ENCODE measurements at regions not wholly inside any gene's neighbourhood (a gene's known extent, or its start where the extent isn't known, plus 50 kb on each side); places are given as distances from the start of the nearest gene placed in this dataset.

DNA sequence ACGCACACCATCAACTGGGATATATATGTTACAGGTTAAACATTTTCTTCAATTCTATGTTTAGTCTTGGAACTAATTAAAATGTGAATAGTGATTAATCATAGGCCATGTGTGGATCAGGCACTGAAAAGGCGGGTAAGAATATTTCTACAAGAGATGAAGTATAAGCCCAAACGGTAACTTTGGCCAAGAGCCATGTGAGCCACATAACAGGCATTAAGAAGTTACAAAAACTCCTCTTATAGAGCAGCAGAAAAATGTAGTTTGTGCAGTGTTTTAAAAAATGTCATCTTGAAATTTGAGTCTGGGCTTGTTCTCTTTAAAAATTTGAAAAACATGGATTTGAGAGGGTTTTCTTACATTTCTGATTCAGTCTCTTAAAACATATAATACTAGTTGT is 521.8 kb upstream of the DIPK2B start:
- intact Hi-C loops (cut with micrococcal nuclease) = no loop called here
- Mint-ChIP-seq H3K36me3 (ENCODE audit: low read depth) (no peaks in the 10 kb centered on the region), H3K4me3 (no peak overlapping the region), H3K4me1 (peaks cover 18% of the 10 kb centered on the region), H3K27ac (no peak overlapping the region), H3K9me3 (no peaks in the 10 kb centered on the region), H3K27me3 (no peaks in the 10 kb centered on the region)
- no peak for DNase-seq

DNA sequence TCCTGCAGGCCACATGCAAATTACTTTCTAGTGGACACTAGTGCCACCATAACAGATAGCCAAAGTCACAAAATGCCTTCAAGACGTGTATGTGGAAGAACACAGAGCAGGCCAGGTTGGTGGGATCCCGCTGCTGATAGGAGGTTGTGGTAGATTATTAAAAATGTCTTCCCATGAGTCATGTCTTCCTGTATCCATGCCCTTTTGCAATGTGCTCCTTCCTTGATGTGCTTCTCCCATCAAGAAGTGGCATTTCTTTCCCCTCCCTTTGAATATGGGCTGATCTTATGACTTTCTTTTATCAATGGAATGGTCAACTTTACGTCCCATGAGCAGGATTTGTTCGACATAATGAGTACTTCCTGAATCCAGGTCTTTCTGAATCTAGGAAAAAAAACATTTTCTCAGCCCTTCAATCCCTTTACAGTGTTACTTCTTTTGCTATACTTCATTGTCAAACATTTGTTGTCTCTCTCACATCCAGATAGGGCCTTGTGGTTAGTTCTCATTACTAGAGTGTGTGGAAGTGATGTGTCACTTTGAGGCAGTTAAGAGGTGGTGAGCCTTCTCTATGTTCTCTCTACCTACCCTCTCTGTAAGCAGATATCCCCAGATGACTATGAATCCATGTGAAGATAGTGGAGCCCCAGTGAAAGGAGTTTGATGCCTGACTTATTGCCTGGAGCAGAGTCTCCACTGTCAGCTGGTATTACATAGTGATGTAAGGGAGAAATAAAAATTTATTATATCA is 519.2 kb upstream of the DIPK2B start:
- intact Hi-C loops (cut with micrococcal nuclease) = loop anchor here (1.0 kb wide), 1 partner anchor 38 kb away; no protein-coding TSS in a partner anchor

DNA sequence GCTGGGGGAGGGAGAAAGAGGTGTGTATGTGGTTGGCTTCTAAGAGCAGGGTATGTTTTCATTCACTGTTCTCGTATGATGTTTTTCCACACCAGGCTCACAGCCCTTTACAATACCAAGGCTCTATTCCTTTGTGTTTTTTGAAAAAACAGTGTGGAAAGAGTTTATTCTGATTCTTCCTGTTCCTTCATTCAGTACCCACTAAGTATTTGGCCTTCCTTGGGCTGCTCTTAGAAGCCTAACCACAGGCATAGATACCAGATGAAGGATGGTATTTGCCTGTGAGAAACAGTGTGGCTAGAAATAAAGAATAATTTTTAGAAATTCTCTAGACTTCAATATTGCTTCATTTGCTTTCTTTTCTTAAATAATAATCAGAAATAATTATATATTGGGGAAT is 518.0 kb upstream of the DIPK2B start:
- intact Hi-C loops (cut with micrococcal nuclease) = no loop called here
- no peak overlapping the region for H3K4me3 Mint-ChIP-seq
- H3K36me3 Mint-ChIP-seq (ENCODE audit: low read depth) = no peaks in the 10 kb centered on the region
- peaks cover 44% of the 10 kb centered on the region for H3K4me1 Mint-ChIP-seq
- H3K27me3 Mint-ChIP-seq = no peaks in the 10 kb centered on the region
- peaks cover 3% of the 10 kb centered on the region for H3K9me3 Mint-ChIP-seq
- H3K27ac Mint-ChIP-seq = peak overlapping the region; percentile 20
- DNase-seq = no peak

More for the DNA sequence above, 519.2 kb upstream of the DIPK2B start:
- Mint-ChIP-seq H3K9me3 (peaks cover 3% of the 10 kb centered on the region), H3K36me3 (ENCODE audit: low read depth) (no peaks in the 10 kb centered on the region), H3K4me3 (peak overlapping the region; percentile 51), H3K27me3 (no peaks in the 10 kb centered on the region), H3K4me1 (peaks cover 32% of the 10 kb centered on the region), H3K27ac (peak overlapping the region; percentile 87)
- no peak for DNase-seq

- no peak for DNase-seq
- H3K27ac Mint-ChIP-seq = no peak overlapping the region
- H3K4me1 Mint-ChIP-seq = peaks cover 49% of the 10 kb centered on the region
- intact Hi-C loops (cut with micrococcal nuclease) = no loop called here
- H3K27me3 Mint-ChIP-seq = no peaks in the 10 kb centered on the region
- peaks cover 3% of the 10 kb centered on the region for H3K9me3 Mint-ChIP-seq
- H3K36me3 Mint-ChIP-seq (ENCODE audit: low read depth) = no peaks in the 10 kb centered on the region
- no peak overlapping the region for H3K4me3 Mint-ChIP-seq
Observed at GRCh38 chrX:45716750-45717149, 516.1 kb upstream of the DIPK2B start.

DNA sequence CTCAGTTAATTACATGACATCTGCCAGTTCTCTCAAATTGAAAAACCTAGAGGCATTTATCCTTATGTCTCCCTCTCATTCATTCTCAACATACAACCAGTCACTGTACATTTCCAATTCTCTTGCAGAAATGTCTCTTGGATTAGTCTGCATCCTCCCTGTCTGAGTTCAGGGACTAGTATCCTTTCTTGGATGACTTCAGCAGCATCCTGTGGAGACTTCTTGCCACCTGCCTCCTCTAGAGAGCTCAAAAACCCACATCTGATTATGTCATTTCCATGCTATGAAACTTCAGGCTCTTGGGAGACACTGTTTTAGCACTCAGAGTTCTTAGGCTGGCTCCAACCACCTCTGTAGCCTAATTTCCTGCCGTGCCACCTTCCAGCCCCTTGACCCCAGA is 515.1 kb upstream of the DIPK2B start:
- Mint-ChIP-seq H3K4me1 (peaks cover 58% of the 10 kb centered on the region), H3K27me3 (no peaks in the 10 kb centered on the region), H3K27ac (peak overlapping the region; percentile 69), H3K36me3 (ENCODE audit: low read depth) (no peaks in the 10 kb centered on the region), H3K9me3 (peaks cover 3% of the 10 kb centered on the region), H3K4me3 (peak overlapping the region; percentile 21)
- no peak for DNase-seq
- intact Hi-C loops (cut with micrococcal nuclease) = loop anchor here (1.0 kb wide), 2 partner anchors 43 to 93 kb away; no protein-coding TSS in a partner anchor

DNA sequence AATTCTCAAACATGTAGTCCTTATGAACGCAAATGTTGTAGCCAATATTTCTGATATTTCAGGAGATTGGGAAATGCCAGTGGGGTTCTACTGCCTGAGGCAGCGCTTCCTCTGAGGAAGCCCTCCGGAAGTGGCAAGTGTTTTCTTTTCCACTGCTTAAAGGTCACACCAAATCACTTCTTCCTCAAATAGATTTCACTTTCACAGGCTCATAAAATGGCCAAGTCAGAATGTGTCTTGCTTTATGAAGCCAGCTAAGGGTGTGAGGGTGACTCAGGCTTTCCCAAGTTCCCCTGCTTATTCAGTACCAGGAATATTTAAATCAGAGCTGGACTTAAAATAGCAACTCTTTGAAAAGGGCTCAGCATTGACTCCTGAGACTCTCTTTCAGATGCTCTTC is 514.2 kb upstream of the DIPK2B start:
- Mint-ChIP-seq H3K9me3 (peaks cover 3% of the 10 kb centered on the region), H3K4me3 (peak overlapping the region; percentile 12), H3K27me3 (no peaks in the 10 kb centered on the region), H3K36me3 (ENCODE audit: low read depth) (no peaks in the 10 kb centered on the region), H3K27ac (peak overlapping the region; percentile 69), H3K4me1 (peaks cover 57% of the 10 kb centered on the region)
- intact Hi-C loops (cut with micrococcal nuclease) = loop anchor here (1.0 to 5.0 kb wide), 3 partner anchors 43 to 208 kb away; no protein-coding TSS in a partner anchor
- DNase-seq = peak; percentile 54

DNA sequence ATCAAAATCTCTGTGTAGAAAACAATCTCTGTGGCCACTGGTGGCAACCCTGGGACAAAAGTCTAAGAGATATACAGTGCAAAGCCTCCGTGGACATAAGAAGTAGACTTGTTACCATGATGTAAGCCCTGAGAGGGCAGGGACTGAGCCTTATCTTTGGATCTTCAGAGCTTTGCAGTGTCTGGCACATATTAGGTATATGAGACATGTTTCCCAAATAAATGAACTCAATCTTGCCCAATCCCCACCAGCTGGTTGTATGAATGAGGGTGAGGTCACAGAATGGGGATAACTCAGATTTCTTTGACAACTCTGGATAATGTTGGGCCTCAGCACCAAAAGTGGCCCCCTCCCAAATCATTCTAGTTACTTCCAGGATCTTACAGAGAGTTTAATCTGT is 511.4 kb upstream of the DIPK2B start:
- DNase-seq = no peak
- Mint-ChIP-seq H3K27ac (no peak overlapping the region), H3K27me3 (no peaks in the 10 kb centered on the region), H3K4me3 (no peak overlapping the region), H3K36me3 (ENCODE audit: low read depth) (no peaks in the 10 kb centered on the region), H3K9me3 (peaks cover 3% of the 10 kb centered on the region), H3K4me1 (peaks cover 58% of the 10 kb centered on the region)
- intact Hi-C loops (cut with micrococcal nuclease) = loop anchor here (5.0 kb wide), 1 partner anchor 205 kb away; no protein-coding TSS in a partner anchor

DNA sequence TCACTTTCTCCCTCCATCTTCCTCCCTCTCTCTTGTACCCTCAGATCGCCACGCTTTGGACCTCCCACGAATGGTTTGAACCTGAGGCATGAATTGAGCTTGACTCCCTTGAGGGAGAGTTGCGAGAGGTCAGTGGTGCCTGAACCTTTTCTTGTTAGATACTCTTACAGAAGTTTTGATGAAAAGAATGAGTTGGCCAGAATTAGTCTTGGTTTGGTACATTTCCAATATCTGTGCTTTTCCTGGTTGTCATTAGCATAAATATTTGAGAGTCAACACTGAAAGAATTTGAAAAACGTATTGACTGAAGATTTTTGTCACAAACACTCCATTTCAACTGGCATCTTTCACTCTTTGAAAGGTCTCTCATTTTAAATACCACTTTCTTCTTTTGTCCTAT is 510.6 kb upstream of the DIPK2B start:
- H3K36me3 Mint-ChIP-seq (ENCODE audit: low read depth) = no peaks in the 10 kb centered on the region
- peak overlapping the region; percentile 49 for H3K4me3 Mint-ChIP-seq
- peaks cover 56% of the 10 kb centered on the region for H3K4me1 Mint-ChIP-seq
- H3K9me3 Mint-ChIP-seq = peaks cover 3% of the 10 kb centered on the region
- no peak for DNase-seq
- H3K27me3 Mint-ChIP-seq = no peaks in the 10 kb centered on the region
- intact Hi-C loops (cut with micrococcal nuclease) = loop anchor here (2.0 to 5.0 kb wide), 3 partner anchors 60 to 204 kb away; no protein-coding TSS in a partner anchor
- H3K27ac Mint-ChIP-seq = peak overlapping the region; percentile 57

GRCh38 chrX:45710081-45710801 is 509.6 kb upstream of the DIPK2B start:
- no peaks in the 10 kb centered on the region for H3K27me3 Mint-ChIP-seq

GRCh38 chrX:45709381-45709780 is 508.7 kb upstream of the DIPK2B start:
- H3K4me3 Mint-ChIP-seq = no peak overlapping the region
- intact Hi-C loops (cut with micrococcal nuclease) = no loop called here
- no peaks in the 10 kb centered on the region for H3K36me3 Mint-ChIP-seq (ENCODE audit: low read depth)
- peak overlapping the region; percentile 81 for H3K27ac Mint-ChIP-seq
- no peaks in the 10 kb centered on the region for H3K27me3 Mint-ChIP-seq
- H3K9me3 Mint-ChIP-seq = no peaks in the 10 kb centered on the region
- no peak for DNase-seq
- peaks cover 39% of the 10 kb centered on the region for H3K4me1 Mint-ChIP-seq

More at GRCh38 chrX:45710081-45710801, 509.6 kb upstream of the DIPK2B start:
- intact Hi-C loops (cut with micrococcal nuclease) = loop anchor here (1.0 to 5.0 kb wide), 6 partner anchors 48 to 203 kb away; no protein-coding TSS in a partner anchor
- peak; percentile 71 for DNase-seq
- Mint-ChIP-seq H3K9me3 (no peaks in the 10 kb centered on the region), H3K4me1 (peaks cover 46% of the 10 kb centered on the region), H3K36me3 (ENCODE audit: low read depth) (no peaks in the 10 kb centered on the region), H3K4me3 (peak overlapping the region; percentile 49), H3K27ac (peak overlapping the region; percentile 81)

DNA sequence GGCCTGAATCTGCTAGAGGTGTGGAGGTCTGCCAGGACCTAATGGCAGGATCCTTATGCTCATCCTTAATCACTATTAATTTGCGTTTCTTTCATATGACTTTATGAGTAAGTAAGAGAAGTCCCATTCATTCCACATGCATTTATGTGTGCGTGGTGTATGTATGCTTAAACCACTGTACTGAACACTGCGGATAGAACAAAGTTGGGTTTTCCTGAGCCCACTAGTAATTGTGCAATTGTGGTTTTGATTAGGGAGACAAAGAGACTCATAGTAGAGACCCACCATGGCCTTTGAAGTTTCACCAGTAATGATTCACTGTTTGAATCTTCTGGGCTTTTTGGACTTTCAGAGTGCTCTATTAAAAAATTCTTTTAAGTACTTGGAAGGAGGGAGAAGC is 498.5 kb upstream of the DIPK2B start:
- no peak for DNase-seq
- Mint-ChIP-seq H3K4me1 (peaks cover 15% of the 10 kb centered on the region), H3K27me3 (no peaks in the 10 kb centered on the region), H3K27ac (peak overlapping the region; percentile 66), H3K36me3 (ENCODE audit: low read depth) (no peaks in the 10 kb centered on the region), H3K9me3 (peaks cover 12% of the 10 kb centered on the region), H3K4me3 (no peak overlapping the region)
- intact Hi-C loops (cut with micrococcal nuclease) = no loop called here

GRCh38 chrX:45697591-45697990 is 496.9 kb upstream of the DIPK2B start:
- H3K36me3 Mint-ChIP-seq (ENCODE audit: low read depth) = no peaks in the 10 kb centered on the region
- no peak overlapping the region for H3K27ac Mint-ChIP-seq
- H3K4me3 Mint-ChIP-seq = no peak overlapping the region

DNA sequence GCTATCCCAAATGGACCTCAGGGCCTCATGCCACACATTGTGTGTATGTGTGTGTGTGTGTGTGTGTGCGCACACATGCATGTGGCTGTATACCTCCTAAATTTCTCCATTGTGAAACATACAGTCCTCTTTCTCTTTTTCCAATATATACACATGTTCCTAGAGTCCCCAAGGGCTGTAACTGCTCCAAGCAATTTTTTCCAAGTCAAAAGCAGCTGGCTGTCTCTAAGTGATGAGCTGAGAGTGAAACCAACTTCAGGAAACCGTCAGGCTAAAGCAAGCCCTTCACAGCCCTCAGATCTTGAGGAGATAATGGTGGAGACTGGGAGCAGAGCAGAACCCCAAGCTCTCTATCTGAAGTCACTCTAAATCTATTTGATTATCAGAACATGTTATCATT is 496.1 kb upstream of the DIPK2B start:
- Mint-ChIP-seq H3K4me1 (peaks cover 15% of the 10 kb centered on the region), H3K36me3 (ENCODE audit: low read depth) (no peaks in the 10 kb centered on the region), H3K27ac (no peak overlapping the region), H3K9me3 (peaks cover 11% of the 10 kb centered on the region), H3K27me3 (no peaks in the 10 kb centered on the region), H3K4me3 (no peak overlapping the region)
- intact Hi-C loops (cut with micrococcal nuclease) = no loop called here
- no peak for DNase-seq

More at GRCh38 chrX:45697591-45697990, 496.9 kb upstream of the DIPK2B start:
- Mint-ChIP-seq H3K4me1 (peaks cover 15% of the 10 kb centered on the region), H3K27me3 (no peaks in the 10 kb centered on the region), H3K9me3 (peaks cover 11% of the 10 kb centered on the region)
- DNase-seq = no peak
- intact Hi-C loops (cut with micrococcal nuclease) = no loop called here

GRCh38 chrX:45689971-45690370 is 489.3 kb upstream of the DIPK2B start:
- no peak overlapping the region for H3K27ac Mint-ChIP-seq
- no peaks in the 10 kb centered on the region for H3K36me3 Mint-ChIP-seq (ENCODE audit: low read depth)
- H3K4me3 Mint-ChIP-seq = no peak overlapping the region
- peaks cover 14% of the 10 kb centered on the region for H3K9me3 Mint-ChIP-seq
- no peak for DNase-seq
- intact Hi-C loops (cut with micrococcal nuclease) = no loop called here
- H3K4me1 Mint-ChIP-seq = no peaks in the 10 kb centered on the region
- peaks cover 2% of the 10 kb centered on the region for H3K27me3 Mint-ChIP-seq
